Stimulated activated naive B cell treated with anti-CD40 and anti-IgM and Interleukin-4, amounts not matched to agents 10 μg/mL and 1 μg/mL and 100 μg/mL, for 72 hours (primary cell): ENCODE measurements at regions not wholly inside any gene's neighbourhood (a gene's known extent, or its start where the extent isn't known, plus 50 kb on each side); places are given as distances from the start of the nearest gene placed in this dataset.
A peak's percentile ranks its signal among the peaks of the same experiment; 100 is the strongest.

ENCODE experiments used
- ATAC-seq, 2 donors: fragments of 150-1000 bp; cut with Tn5 transposase; replicated peaks; 2 replicates each; pipeline ENCODE4 v1.10.0; 2021; ENCODE audit warnings: moderate library complexity in 1 of 2
- DNase-seq: peaks from one replicate; pipeline ENCODE4 v3.0.0; 2021
- H3K27ac Mint-ChIP-seq: one replicate; pipeline ENCODE4 v1.8.0; 2022; ENCODE audit warnings: mild to moderate bottlenecking, mixed read lengths
- H3K27me3 Mint-ChIP-seq, 2 donors: one replicate each; pipeline ENCODE4 v1.8.0; 2022; ENCODE audit warnings: mixed read lengths in 2 of 2
- H3K36me3 Mint-ChIP-seq, 2 donors: one replicate each; pipeline ENCODE4 v1.8.0; 2022; ENCODE audit warnings: mixed read lengths in 2 of 2, mild to moderate bottlenecking in 1 of 2
- H3K4me1 Mint-ChIP-seq, 2 donors: one replicate each; pipeline ENCODE4 v1.8.0; 2022; ENCODE audit warnings: mixed read lengths in 2 of 2, mild to moderate bottlenecking in 1 of 2
- H3K4me3 Mint-ChIP-seq, 2 donors: one replicate each; pipeline ENCODE4 v1.8.0; 2022; ENCODE audit warnings: mild to moderate bottlenecking in 2 of 2, mixed read lengths in 2 of 2, moderate library complexity in 1 of 2
- H3K9me3 Mint-ChIP-seq, 2 donors: one replicate each; pipeline ENCODE4 v1.8.0; 2022; ENCODE audit warnings: mixed read lengths in 2 of 2, mild to moderate bottlenecking in 1 of 2

- DNase-seq, result no peak
- Mint-ChIP-seq H3K27me3 (no peaks in the 10 kb centered on the region), H3K9me3 (peaks cover 18 to 21% of the 10 kb centered on the region in 2 donors), H3K27ac (no peak overlapping the region), H3K4me3 (no peak overlapping the region), H3K36me3 (peaks cover 0 to 4% of the 10 kb centered on the region in 2 donors), H3K4me1 (no peaks in the 10 kb centered on the region)
- ATAC-seq, result no peak
Measured at GRCh38 chr14:38098074-38098836, 109.4 kb upstream of the SSTR1 start.

GRCh38 chr14:38101679-38102078 lies 106.0 kb upstream of the SSTR1 start:
- no peak for DNase-seq
- Mint-ChIP-seq H3K27ac (no peak overlapping the region), H3K36me3 (no peaks in the 10 kb centered on the region), H3K27me3 (no peaks in the 10 kb centered on the region), H3K4me3 (no peak overlapping the region), H3K4me1 (no peaks in the 10 kb centered on the region), H3K9me3 (peaks cover 7 to 10% of the 10 kb centered on the region in 2 donors)
- ATAC-seq, result no peak

- Mint-ChIP-seq H3K4me1 (peaks cover 3 to 7% of the 10 kb centered on the region in 2 donors), H3K27me3 (no peaks in the 10 kb centered on the region), H3K4me3 (no peak overlapping the region), H3K27ac (no peak overlapping the region), H3K9me3 (peaks cover 16 to 18% of the 10 kb centered on the region in 2 donors), H3K36me3 (no peaks in the 10 kb centered on the region)
- DNase-seq (no peak), ATAC-seq (no peak)
Measured at GRCh38 chr14:38103542-38104225, 104.0 kb upstream of the SSTR1 start.

- Mint-ChIP-seq H3K4me3 (no peak overlapping the region), H3K9me3 (peaks cover 9 to 15% of the 10 kb centered on the region in 2 donors), H3K27ac (no peak overlapping the region), H3K27me3 (no peaks in the 10 kb centered on the region), H3K4me1 (peaks cover 3 to 7% of the 10 kb centered on the region in 2 donors), H3K36me3 (no peaks in the 10 kb centered on the region)
- DNase-seq, result no peak
- no peak for ATAC-seq
Measured at GRCh38 chr14:38105106-38105702, 102.5 kb upstream of the SSTR1 start.

GRCh38 chr14:38107216-38107631 lies 100.5 kb upstream of the SSTR1 start:
- Mint-ChIP-seq H3K9me3 (peaks cover 9 to 12% of the 10 kb centered on the region in 2 donors), H3K4me1 (peaks cover 3 to 7% of the 10 kb centered on the region in 2 donors), H3K27ac (no peak overlapping the region), H3K4me3 (no peak overlapping the region), H3K27me3 (no peaks in the 10 kb centered on the region), H3K36me3 (no peaks in the 10 kb centered on the region)
- peak; percentile 13 for DNase-seq
- peak; percentile 71 to 89 for ATAC-seq

- peaks cover 9 to 11% of the 10 kb centered on the region in 2 donors for H3K9me3 Mint-ChIP-seq
- DNase-seq (no peak), ATAC-seq (no peak)
- H3K4me3 Mint-ChIP-seq, result no peak overlapping the region
- no peak overlapping the region for H3K27ac Mint-ChIP-seq
- peaks cover 3 to 7% of the 10 kb centered on the region in 2 donors for H3K4me1 Mint-ChIP-seq
- H3K36me3 Mint-ChIP-seq, result no peaks in the 10 kb centered on the region
- H3K27me3 Mint-ChIP-seq, result no peaks in the 10 kb centered on the region
Measured at GRCh38 chr14:38108681-38109080, 99.0 kb upstream of the SSTR1 start.

- ATAC-seq (no peak), DNase-seq (no peak)
- Mint-ChIP-seq H3K4me1 (peaks cover 3 to 7% of the 10 kb centered on the region in 2 donors), H3K27me3 (no peaks in the 10 kb centered on the region), H3K27ac (no peak overlapping the region), H3K36me3 (no peaks in the 10 kb centered on the region), H3K9me3 (peaks cover 9 to 11% of the 10 kb centered on the region in 2 donors), H3K4me3 (no peak overlapping the region)
Measured at GRCh38 chr14:38110258-38110657, 97.4 kb upstream of the SSTR1 start.

- DNase-seq (no peak), ATAC-seq (no peak)
- Mint-ChIP-seq H3K4me1 (peaks cover 3 to 7% of the 10 kb centered on the region in 2 donors), H3K9me3 (peaks cover 9 to 11% of the 10 kb centered on the region in 2 donors), H3K36me3 (no peaks in the 10 kb centered on the region), H3K27me3 (no peaks in the 10 kb centered on the region), H3K4me3 (no peak overlapping the region), H3K27ac (no peak overlapping the region)
Measured at GRCh38 chr14:38111046-38111445, 96.7 kb upstream of the SSTR1 start.

GRCh38 chr14:38113546-38113945 lies 94.2 kb upstream of the SSTR1 start:
- Mint-ChIP-seq H3K4me1 (no peaks in the 10 kb centered on the region), H3K27me3 (no peaks in the 10 kb centered on the region), H3K36me3 (no peaks in the 10 kb centered on the region), H3K27ac (no peak overlapping the region), H3K4me3 (no peak overlapping the region), H3K9me3 (no peaks in the 10 kb centered on the region)
- DNase-seq, result no peak
- no peak for ATAC-seq

- Mint-ChIP-seq H3K4me3 (no peak overlapping the region), H3K9me3 (peaks cover 0 to 4% of the 10 kb centered on the region in 2 donors), H3K36me3 (no peaks in the 10 kb centered on the region), H3K27me3 (no peaks in the 10 kb centered on the region), H3K4me1 (no peaks in the 10 kb centered on the region), H3K27ac (no peak overlapping the region)
- DNase-seq (no peak), ATAC-seq (no peak)
Measured at GRCh38 chr14:38116895-38117294, 90.8 kb upstream of the SSTR1 start.

- no peak for DNase-seq
- Mint-ChIP-seq H3K4me3 (no peak overlapping the region), H3K27ac (no peak overlapping the region)
Measured at GRCh38 chr14:38120109-38120508, 87.6 kb upstream of the SSTR1 start.

GRCh38 chr14:38121320-38122020 lies 86.2 kb upstream of the SSTR1 start:
- H3K4me1 Mint-ChIP-seq, result peaks cover 0 to 15% of the 10 kb centered on the region in 2 donors
- H3K9me3 Mint-ChIP-seq, result peaks cover 0 to 4% of the 10 kb centered on the region in 2 donors
- DNase-seq (no peak), ATAC-seq (no peak)
- no peaks in the 10 kb centered on the region for H3K27me3 Mint-ChIP-seq
- no peaks in the 10 kb centered on the region for H3K36me3 Mint-ChIP-seq
- H3K4me3 Mint-ChIP-seq, result no peak overlapping the region
- H3K27ac Mint-ChIP-seq, result no peak overlapping the region

More at GRCh38 chr14:38120109-38120508, 87.6 kb upstream of the SSTR1 start:
- no peaks in the 10 kb centered on the region for H3K27me3 Mint-ChIP-seq
- peaks cover 0 to 4% of the 10 kb centered on the region in 2 donors for H3K9me3 Mint-ChIP-seq
- no peak for ATAC-seq
- peaks cover 0 to 9% of the 10 kb centered on the region in 2 donors for H3K4me1 Mint-ChIP-seq
- no peaks in the 10 kb centered on the region for H3K36me3 Mint-ChIP-seq

GRCh38 chr14:38122241-38122640 lies 85.5 kb upstream of the SSTR1 start:
- Mint-ChIP-seq H3K9me3 (peaks cover 0 to 4% of the 10 kb centered on the region in 2 donors), H3K27me3 (no peaks in the 10 kb centered on the region), H3K4me3 (no peak overlapping the region)

GRCh38 chr14:38124506-38124905 lies 83.2 kb upstream of the SSTR1 start:
- no peak for ATAC-seq
- Mint-ChIP-seq H3K4me1 (peaks cover 0 to 15% of the 10 kb centered on the region in 2 donors), H3K27me3 (no peaks in the 10 kb centered on the region), H3K27ac (no peak overlapping the region), H3K36me3 (no peaks in the 10 kb centered on the region), H3K9me3 (no peaks in the 10 kb centered on the region), H3K4me3 (no peak overlapping the region)
- DNase-seq, result no peak

More at GRCh38 chr14:38122241-38122640, 85.5 kb upstream of the SSTR1 start:
- H3K4me1 Mint-ChIP-seq, result peaks cover 0 to 15% of the 10 kb centered on the region in 2 donors
- no peaks in the 10 kb centered on the region for H3K36me3 Mint-ChIP-seq
- ATAC-seq (no peak), DNase-seq (no peak)
- no peak overlapping the region for H3K27ac Mint-ChIP-seq
